HG03571 (cell line): ENCODE measurements at regions not wholly inside any gene's neighbourhood (a gene's known extent, or its start where the extent isn't known, plus 50 kb on each side); places are given as distances from the start of the nearest gene placed in this dataset.
"Not testable (repeated sequence)": the region's sequence is repeated elsewhere in the genome, so short reads cannot be mapped to it uniquely, and the experiment has no call there.

Experiments
- ATAC-seq: cut with Tn5 transposase; IDR thresholded peaks from one replicate; pipeline ENCODE4 v1.9.1; 2021; ENCODE audit not compliant: unreplicated experiment

DNA sequence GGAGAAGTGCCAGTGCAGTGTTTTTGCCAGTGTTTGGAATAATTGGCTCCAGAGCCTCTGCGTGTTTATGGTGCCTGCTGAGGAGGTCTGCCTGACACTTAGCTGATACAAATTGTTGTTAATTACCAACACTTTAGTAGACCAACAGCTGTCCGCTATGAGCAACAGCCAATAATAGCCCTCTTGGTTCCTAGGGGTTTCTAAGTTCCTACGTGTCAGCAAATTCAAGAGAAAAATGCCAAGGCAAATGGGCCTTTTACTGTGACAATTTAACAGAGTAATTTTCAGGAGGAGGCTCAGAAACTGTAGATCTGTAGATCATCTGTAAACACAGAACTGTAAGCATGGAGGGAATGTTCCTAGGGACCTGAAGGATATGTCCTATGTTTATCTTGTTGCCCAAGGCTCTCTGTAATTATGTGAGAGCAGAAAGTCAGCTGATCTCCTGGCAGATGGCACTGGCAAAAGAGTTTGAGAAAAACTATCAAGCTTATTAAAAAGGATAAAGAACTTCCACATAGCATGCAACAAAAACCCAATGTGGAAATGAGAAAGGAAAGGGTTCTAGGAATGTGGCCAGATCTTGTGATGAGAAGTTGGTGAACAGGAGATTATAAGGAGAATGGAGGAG, 157.7 kb downstream of the GJA1 start:
- no peak for ATAC-seq

GRCh38 chr6:121594053-121594452, 158.6 kb downstream of the GJA1 start:
- ATAC-seq: no peak

DNA sequence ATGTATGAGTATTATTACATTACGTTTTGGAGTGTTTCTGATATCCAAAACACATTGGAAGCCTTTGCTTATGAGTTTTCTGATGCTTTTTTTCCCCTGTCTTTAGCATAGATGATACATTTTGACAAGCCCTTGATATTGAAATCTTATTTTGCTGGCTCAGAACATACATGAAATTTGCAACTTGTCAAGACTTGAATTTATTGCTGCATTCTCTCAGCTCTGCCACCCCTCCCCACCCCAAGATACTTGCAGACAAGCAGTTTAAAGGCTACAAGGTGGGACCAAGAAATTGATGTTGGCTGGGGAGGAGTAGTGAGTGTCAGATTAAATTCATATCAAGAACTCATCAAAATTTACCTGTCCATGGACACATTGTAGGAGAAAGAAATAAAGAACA, 160.2 kb downstream of the GJA1 start:
- no peak for ATAC-seq

DNA sequence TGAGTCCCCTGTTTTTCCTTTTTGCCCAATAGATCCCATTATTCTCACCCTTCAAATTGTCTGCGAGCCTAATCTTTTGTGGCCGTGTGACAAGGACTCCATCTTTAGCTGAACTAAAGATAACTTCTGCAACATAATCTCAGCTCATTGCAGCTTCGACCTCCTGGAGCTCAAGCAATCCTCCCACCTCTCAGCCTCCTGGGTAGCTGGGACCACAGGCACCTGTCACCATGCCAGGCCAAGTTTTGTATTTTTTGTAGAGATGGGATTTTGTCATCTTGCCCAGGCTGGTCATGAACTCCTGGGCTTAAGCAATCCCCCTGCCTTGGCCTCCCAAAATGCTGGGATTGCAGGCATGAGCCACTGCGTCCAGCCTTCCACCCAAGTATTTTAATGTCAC, 161.0 kb downstream of the GJA1 start:
- no peak for ATAC-seq

GRCh38 chr6:121597654-121598053, 162.2 kb downstream of the GJA1 start:
- no peak for ATAC-seq

DNA sequence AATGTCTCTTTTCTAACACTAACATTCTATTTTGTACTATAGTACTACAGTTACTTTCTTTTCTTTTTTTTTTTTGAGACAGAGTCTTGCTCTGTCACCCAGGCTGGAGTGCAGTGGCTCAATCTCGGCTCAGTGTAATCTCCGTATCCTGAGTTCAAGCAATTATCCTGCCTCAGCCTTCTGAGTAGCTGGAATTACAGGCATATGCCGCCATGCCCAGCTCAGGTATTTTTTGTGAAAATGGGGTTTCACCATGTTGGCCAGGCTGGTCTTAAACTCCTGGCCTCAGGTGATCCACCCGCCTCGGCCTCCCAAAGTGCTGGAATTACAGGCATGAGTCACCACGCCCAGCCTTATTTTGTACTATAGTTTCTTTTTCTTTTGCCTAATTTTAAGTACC, 163.9 kb downstream of the GJA1 start:
- not testable (repeated sequence) for ATAC-seq

DNA sequence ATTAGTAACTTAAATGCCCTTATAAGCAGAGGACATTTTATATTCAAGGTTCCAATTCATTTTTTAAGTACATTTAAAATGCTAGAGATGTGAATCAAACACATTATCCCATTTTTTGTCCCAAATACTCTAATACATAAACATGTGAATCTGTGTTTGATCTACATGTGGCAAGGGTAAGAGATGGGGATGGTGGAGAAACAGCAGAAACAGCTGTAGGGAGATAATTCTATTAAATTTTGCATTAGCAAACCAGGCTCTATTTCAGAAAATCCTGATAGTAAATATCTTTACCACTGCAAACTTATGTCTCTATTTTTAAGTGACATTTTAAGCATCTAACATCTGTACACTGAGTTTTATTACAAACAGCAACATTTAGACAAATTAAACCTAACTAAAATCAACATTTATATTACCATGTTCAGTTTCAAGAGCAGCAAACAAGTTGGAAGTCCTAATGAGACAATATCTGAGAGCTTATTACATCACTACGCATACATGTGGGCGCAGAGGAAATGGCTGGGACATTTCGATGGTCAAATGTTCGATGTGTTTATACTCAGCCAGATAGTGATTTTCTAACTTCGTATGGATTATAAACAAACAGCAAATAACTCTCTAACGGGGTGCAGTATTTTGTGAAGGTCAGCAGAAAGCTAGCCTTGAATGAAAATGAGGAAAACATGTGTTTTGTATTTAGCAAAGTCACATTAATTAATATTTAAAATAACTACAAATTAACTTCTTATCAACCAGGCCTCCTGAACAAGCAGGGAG, 165.1 kb downstream of the GJA1 start:
- ATAC-seq: no peak

- no peak for ATAC-seq
Measured at GRCh38 chr6:121603486-121603885, 168.0 kb downstream of the GJA1 start.

DNA sequence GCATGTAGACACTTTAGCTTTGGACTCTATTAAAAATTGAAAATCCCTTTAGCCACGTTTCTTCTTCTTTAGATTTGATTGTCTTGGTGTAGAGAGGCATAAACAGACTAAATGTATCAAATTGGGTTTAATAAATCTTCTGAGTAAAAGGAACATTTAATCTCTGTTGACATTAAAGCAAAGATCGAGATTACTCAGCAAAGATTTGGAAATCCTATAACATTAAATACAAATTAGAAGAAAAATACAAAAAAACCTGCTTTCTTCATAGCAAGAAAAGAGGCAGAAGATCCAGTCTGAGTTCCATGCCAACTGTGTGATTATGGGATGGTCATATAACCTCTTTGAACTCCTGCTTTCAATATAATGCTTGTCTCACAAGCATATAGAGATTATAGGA, 172.3 kb downstream of the GJA1 start:
- no peak for ATAC-seq

GRCh38 chr6:121608270-121608669, 172.8 kb downstream of the GJA1 start:
- no peak for ATAC-seq

- no peak for ATAC-seq
Measured at GRCh38 chr6:121609281-121609680, 173.8 kb downstream of the GJA1 start.

GRCh38 chr6:121612927-121613326, 177.5 kb downstream of the GJA1 start:
- ATAC-seq: no peak

DNA sequence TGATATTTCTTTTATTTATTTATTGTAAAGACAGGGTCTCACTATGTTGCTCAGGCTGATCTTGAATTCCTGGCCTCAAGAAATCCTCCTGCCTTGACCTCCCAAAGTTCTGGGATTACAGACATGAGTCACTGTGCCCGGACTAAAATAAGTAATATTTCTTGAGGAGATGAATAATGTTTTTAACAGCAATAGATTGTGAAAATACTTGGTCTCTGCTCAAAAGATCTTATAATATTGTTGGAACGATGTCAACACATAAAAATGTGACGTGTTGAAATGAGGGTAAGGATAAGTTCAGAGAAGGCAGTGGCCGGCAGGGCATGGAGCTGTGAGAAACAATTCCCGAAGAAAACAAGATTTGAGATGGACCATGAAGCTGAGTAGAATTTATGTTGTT, 178.7 kb downstream of the GJA1 start:
- no peak for ATAC-seq

DNA sequence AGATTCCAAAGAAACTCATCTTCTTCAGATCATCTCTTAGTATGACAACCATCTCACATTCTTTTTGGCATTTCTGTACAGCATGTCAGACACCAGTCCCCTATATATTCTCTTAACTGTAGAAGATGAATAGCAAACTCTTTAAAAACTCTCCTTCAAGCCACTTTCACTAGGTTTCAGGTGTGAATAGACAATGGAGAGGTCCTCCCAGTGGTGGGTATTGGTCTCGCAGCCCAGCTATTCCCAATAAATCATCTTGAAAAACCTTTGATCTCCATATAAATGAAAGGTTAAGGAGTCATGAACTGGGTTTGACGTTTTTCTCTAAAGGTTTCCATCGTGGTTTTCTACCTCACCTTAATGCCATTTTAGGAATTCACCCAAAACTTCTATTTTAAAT, 180.0 kb downstream of the GJA1 start:
- ATAC-seq: no peak

GRCh38 chr6:121616406-121616805, 181.0 kb downstream of the GJA1 start:
- ATAC-seq: no peak

DNA sequence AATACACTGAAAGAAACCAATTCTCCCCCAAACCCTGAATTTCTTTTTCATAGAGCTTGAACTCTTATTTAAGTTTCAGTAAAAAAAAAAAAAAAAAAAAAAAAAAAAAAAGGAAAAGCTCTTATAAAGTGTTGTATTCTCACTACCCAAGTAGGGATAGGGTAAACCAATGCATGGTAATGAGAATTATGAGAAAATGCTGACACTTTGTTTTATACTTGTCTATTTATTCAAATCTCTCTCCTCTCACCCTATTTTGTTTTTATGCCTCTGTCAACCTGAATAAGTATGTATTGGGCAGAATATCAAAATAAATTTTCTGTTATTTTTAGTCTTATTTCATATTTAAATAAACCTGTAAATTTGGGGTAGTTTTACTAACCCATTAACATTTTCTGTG, 181.9 kb downstream of the GJA1 start:
- ATAC-seq: no peak

DNA sequence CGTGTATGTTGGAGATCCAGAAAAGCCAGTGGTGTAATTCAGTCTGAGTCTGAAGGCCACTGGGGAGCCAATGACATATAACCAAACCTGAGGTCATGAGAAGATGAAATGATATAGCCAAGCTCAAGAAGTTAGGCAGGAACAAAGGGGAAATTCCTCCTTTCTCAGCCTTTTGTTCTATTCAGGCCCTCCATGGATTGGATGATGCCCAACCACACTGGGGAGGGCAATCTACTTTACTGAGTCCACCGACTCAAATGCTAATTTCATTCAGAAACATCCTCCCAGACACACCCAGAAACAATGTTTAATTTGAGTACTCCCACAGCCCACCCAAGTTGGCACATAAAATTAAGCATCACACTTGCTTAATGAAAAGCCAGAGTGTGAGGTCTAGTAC, 183.6 kb downstream of the GJA1 start:
- no peak for ATAC-seq

- no peak for ATAC-seq
Measured at GRCh38 chr6:121619987-121620740, 184.7 kb downstream of the GJA1 start.

DNA sequence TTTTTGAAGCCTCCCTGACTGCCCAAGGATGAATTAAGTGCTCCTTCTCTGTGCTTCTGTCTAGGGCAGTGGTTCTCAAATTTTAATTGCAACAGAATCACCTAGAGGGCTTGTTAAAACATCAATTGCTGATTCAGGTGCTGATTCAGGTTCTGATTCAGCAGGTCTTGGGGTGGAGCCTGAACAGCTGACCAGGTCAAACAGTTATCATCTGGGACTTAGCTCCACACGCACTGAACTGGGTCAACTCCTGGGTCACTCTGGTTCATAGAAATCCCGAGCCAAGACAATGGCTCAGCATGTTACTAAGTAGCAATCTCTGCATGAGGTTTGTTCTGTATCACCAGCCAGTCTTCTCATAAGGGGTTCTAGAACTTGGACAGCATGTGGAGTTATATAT, 192.3 kb downstream of the GJA1 start:
- ATAC-seq: no peak

- ATAC-seq: no peak
Measured at GRCh38 chr6:121630716-121631115, 195.3 kb downstream of the GJA1 start.

DNA sequence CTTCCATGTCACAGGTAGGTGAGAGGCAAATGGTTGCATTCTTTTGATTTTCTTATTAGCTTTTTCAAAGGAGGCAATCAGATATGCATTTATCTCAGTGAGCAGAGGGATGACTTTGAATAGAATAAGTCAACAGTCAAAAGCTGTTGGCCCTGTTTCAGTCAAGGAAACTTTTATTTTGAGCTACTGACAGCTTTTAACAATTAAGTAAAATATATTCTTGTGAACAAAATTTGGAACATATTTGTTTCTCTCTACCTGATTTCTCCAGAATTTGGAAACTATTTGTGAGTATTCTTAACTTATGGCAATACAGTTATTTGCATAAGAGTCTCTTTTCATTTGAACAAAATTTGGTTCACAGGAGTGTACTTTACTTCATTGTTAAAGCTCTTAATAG, 196.3 kb downstream of the GJA1 start:
- ATAC-seq: not testable (repeated sequence)

DNA sequence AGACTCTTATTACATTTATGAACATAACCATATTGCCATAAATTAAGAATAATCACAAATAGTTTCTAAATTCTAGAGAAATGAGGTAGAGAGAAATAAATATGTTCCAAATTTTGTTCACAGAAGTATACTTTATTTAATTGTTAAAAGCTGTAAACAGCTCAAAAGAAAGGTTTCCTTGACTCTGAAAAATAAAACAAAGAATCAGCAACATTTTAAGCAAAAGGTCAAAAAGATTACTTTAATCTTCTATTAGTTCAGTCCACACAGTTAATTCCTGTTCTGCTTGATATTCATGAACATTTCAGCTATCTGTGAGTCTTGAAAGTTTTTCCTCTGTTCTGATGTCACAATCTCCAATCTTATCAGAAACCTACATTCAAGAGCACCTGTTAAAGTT, 197.9 kb downstream of the GJA1 start:
- ATAC-seq: no peak
